ENCODE measurements at regions not wholly inside any gene's neighbourhood (a gene's known extent, or its start where the extent isn't known, plus 50 kb on each side); places are given as distances from the start of the nearest gene placed in this dataset.

GRCh38 chr1:244248426-244248825 lies 197.3 kb downstream of the ZBTB18 start:
- TF ChIP-seq PPARA (CRISPR knock-in tag; IDR thresholded peaks at IDR 0.05; ENCODE audit: borderline replicate concordance) (no peak), TSHZ2 (CRISPR knock-in tag; IDR thresholded peaks at IDR 0.05) (no peak), CSRNP3 (CRISPR knock-in tag; IDR thresholded peaks at IDR 0.05) (no peak), PATZ1 (CRISPR knock-in tag; IDR thresholded peaks at IDR 0.05; ENCODE audit: borderline replicate concordance) (no peak), TCF4 (CRISPR knock-in tag; IDR thresholded peaks at IDR 0.05; ENCODE audit: borderline replicate concordance) (no peak), OSR1 (CRISPR knock-in tag; IDR thresholded peaks at IDR 0.05) (no peak), ZFP3 (CRISPR knock-in tag; IDR thresholded peaks at IDR 0.05) (no peak), ZC3H10 (CRISPR knock-in tag; IDR thresholded peaks at IDR 0.05) (no peak), TOX (CRISPR knock-in tag; IDR thresholded peaks at IDR 0.05; ENCODE audit: borderline replicate concordance) (no peak), ARNTL (CRISPR knock-in tag; IDR thresholded peaks at IDR 0.05; ENCODE audit: borderline replicate concordance, low read depth) (no peak)

All from SK-N-SH treated with all-trans-retinoic acid at 6 μM for 48 hours (cell line).